Mesenchymal stem cell (in vitro differentiated cells and primary cell): ENCODE measurements at regions not wholly inside any gene's neighbourhood (a gene's known extent, or its start where the extent isn't known, plus 50 kb on each side); places are given as distances from the start of the nearest gene placed in this dataset.

Source experiments
- DNase-seq: peaks from one replicate; pipeline ENCODE4 v3.0.0-alpha.2; 2013
- H2AFZ ChIP-seq: one replicate; pipeline ENCODE4 v1.6.1; 2013; ENCODE audit warnings: low read depth, mild to moderate bottlenecking, control low read depth, inconsistent platforms, low read length, moderate library complexity
- H2AK5ac ChIP-seq: 2 replicates; pipeline ENCODE4 v1.6.1; 2013; ENCODE audit warnings: low read length, moderate library complexity, mild to moderate bottlenecking, inconsistent platforms; ENCODE audit not compliant: severe bottlenecking
- H2BK120ac ChIP-seq: one replicate; pipeline ENCODE4 v1.6.1; 2013; ENCODE audit warnings: low read depth, mild to moderate bottlenecking, inconsistent platforms, low read length, moderate library complexity
- H2BK12ac ChIP-seq, 2 experiments: one replicate each; pipeline ENCODE4 v1.6.1; 2013; ENCODE audit warnings: inconsistent platforms in 2 of 2, low read length in 2 of 2, mild to moderate bottlenecking in 2 of 2, moderate library complexity in 2 of 2, control low read depth in 1 of 2
- H2BK15ac ChIP-seq: one replicate; pipeline ENCODE4 v1.6.1; 2013; ENCODE audit warnings: mild to moderate bottlenecking, low read depth, inconsistent platforms; ENCODE audit not compliant: poor library complexity, severe bottlenecking
- H2BK5ac ChIP-seq: 2 replicates; pipeline ENCODE4 v1.6.1; 2013; ENCODE audit warnings: low read depth, mild to moderate bottlenecking, low read length, control low read depth, inconsistent platforms; ENCODE audit not compliant: poor library complexity, severe bottlenecking
- H3K14ac ChIP-seq, 2 experiments: one replicate each; pipeline ENCODE4 v1.6.1; 2013; ENCODE audit warnings: inconsistent platforms in 2 of 2, low read length in 2 of 2, control low read depth in 1 of 2, mild to moderate bottlenecking in 1 of 2, moderate library complexity in 1 of 2
- H3K18ac ChIP-seq, 2 experiments: one replicate each; pipeline ENCODE4 v1.6.1; 2013; ENCODE audit warnings: inconsistent platforms in 2 of 2, low read length in 2 of 2, control low read depth in 1 of 2, low read depth in 1 of 2, mild to moderate bottlenecking in 1 of 2
- H3K23ac ChIP-seq, 2 experiments: one replicate each; pipeline ENCODE4 v1.6.1; 2013; ENCODE audit warnings: inconsistent platforms in 2 of 2, low read length in 2 of 2, mild to moderate bottlenecking in 2 of 2, moderate library complexity in 2 of 2, control low read depth in 1 of 2
- H3K27ac ChIP-seq: 2 replicates; pipeline ENCODE4 v1.5.1; 2013; ENCODE audit warnings: mild to moderate bottlenecking, moderate library complexity, low read length, control low read depth, inconsistent platforms; ENCODE audit not compliant: poor library complexity, severe bottlenecking
- H3K27me3 ChIP-seq, 2 experiments: 2 replicates each; pipeline versions ENCODE4 v1.6.1 to v1.7.0; 2013; ENCODE audit warnings: low read length in 2 of 2, mild to moderate bottlenecking in 2 of 2, moderate library complexity in 2 of 2, control low read depth in 1 of 2, inconsistent platforms in 1 of 2; ENCODE audit not compliant: control insufficient read depth in 1 of 2, insufficient read depth in 1 of 2
- H3K36me3 ChIP-seq, 2 experiments: 2 replicates each; pipeline versions ENCODE4 v1.6.1 to v1.7.0; 2013; ENCODE audit warnings: low read length in 2 of 2, control low read depth in 1 of 2, inconsistent platforms in 1 of 2, low read depth in 1 of 2, mild to moderate bottlenecking in 1 of 2; ENCODE audit not compliant: insufficient read depth in 2 of 2, control insufficient read depth in 1 of 2
- H3K4ac ChIP-seq, 2 experiments: one replicate each; pipeline ENCODE4 v1.6.1; 2013; ENCODE audit warnings: inconsistent platforms in 2 of 2, low read length in 2 of 2, mild to moderate bottlenecking in 2 of 2, moderate library complexity in 2 of 2, control low read depth in 1 of 2, low read depth in 1 of 2
- H3K4me1 ChIP-seq: 2 replicates; pipeline ENCODE4 v1.6.1; 2013; ENCODE audit warnings: low read depth, low read length, control low read depth; ENCODE audit not compliant: control insufficient read depth, insufficient read depth
- H3K4me2 ChIP-seq: 2 replicates; pipeline ENCODE4 v1.6.1; 2013; ENCODE audit warnings: low read length, mild to moderate bottlenecking, inconsistent platforms; ENCODE audit not compliant: poor library complexity, severe bottlenecking
- H3K4me3 ChIP-seq, 2 experiments: 2 replicates each; pipeline versions ENCODE4 v1.5.1 to v1.7.0; 2013; ENCODE audit warnings: low read length in 2 of 2, mild to moderate bottlenecking in 2 of 2, control low read depth in 1 of 2, low read depth in 1 of 2; ENCODE audit not compliant: insufficient read depth in 1 of 2
- H3K79me1 ChIP-seq: replicated peaks from 2 replicates; pipeline ENCODE4 v1.6.1; 2013; ENCODE audit warnings: mild to moderate bottlenecking, control low read depth, low read length, inconsistent platforms; ENCODE audit not compliant: poor library complexity, severe bottlenecking
- H3K9ac ChIP-seq: 2 replicates; pipeline ENCODE4 v1.7.0; 2013; ENCODE audit warnings: mild to moderate bottlenecking, low read length, moderate library complexity
- H3K9me3 ChIP-seq: 2 replicates; pipeline ENCODE4 v1.7.0; 2013; ENCODE audit warnings: mild to moderate bottlenecking, low read length; ENCODE audit not compliant: control insufficient read depth
- H4K8ac ChIP-seq: one replicate; pipeline ENCODE4 v1.6.1; 2013; ENCODE audit warnings: inconsistent platforms, mild to moderate bottlenecking, low read length, moderate library complexity
- H4K91ac ChIP-seq: one replicate; pipeline ENCODE4 v1.6.1; 2013; ENCODE audit warnings: mild to moderate bottlenecking, low read length, inconsistent platforms
- WGBS: methylation state at CpG from one replicate; pipeline ENCODE4 v1.1.7; 2013; ENCODE audit warnings: mixed read lengths; 5-methylcytosine and 5-hydroxymethylcytosine counted together

- Histone ChIP-seq H3K23ac (no peak overlapping the region), H2BK120ac (no peak overlapping the region), H3K4me2 (no peak overlapping the region), H3K4me1 (no peaks in the 10 kb centered on the region), H3K27ac (no peak overlapping the region), H3K4me3 (no peak overlapping the region), H3K27me3 (no peaks in the 10 kb centered on the region), H2AK5ac (no peak overlapping the region), H3K14ac (no peak overlapping the region), H3K4ac (no peak overlapping the region), H4K8ac (no peak overlapping the region), H3K9ac (no peak overlapping the region), H4K91ac (peak overlapping the region; percentile 12), H3K18ac (peak overlapping the region; percentile 16 to 81), H3K9me3 (no peaks in the 10 kb centered on the region), H2BK5ac (no peak overlapping the region), H2BK12ac (peak overlapping the region in 1 of 2 experiments; percentile 92), H2BK15ac (peak overlapping the region; percentile 82), H3K36me3 (no peaks in the 10 kb centered on the region), H3K79me1 (no peaks in the 10 kb centered on the region), H2AFZ (no peak overlapping the region)
- DNase-seq, result no peak
- 97% methylated on average over 14 of the region's 14 CpGs for WGBS
These were observed 396.8 kb downstream of the AEBP2 start for GRCh38 chr12:19836056-19836455.

GRCh38 chr12:19836456-19836855, 397.2 kb downstream of the AEBP2 start:
- Histone ChIP-seq H3K23ac (no peak overlapping the region), H3K4me3 (no peak overlapping the region), H2BK5ac (no peak overlapping the region), H3K79me1 (no peaks in the 10 kb centered on the region), H2BK120ac (no peak overlapping the region), H3K4me2 (no peak overlapping the region), H4K8ac (no peak overlapping the region), H2BK15ac (peak overlapping the region; percentile 36), H3K14ac (no peak overlapping the region), H2AK5ac (no peak overlapping the region), H3K36me3 (no peaks in the 10 kb centered on the region), H3K4ac (no peak overlapping the region), H2AFZ (no peak overlapping the region), H3K27me3 (no peaks in the 10 kb centered on the region), H3K9ac (no peak overlapping the region), H3K9me3 (no peaks in the 10 kb centered on the region), H2BK12ac (peak overlapping the region in 1 of 2 experiments; percentile 29), H3K27ac (no peak overlapping the region), H3K4me1 (no peaks in the 10 kb centered on the region), H3K18ac (peak overlapping the region in 1 of 2 experiments; percentile 16), H4K91ac (no peak overlapping the region)
- no peak for DNase-seq
- 98% methylated on average over 9 of the region's 9 CpGs for WGBS

GRCh38 chr12:19837543-19837942, 398.3 kb downstream of the AEBP2 start:
- no peak overlapping the region for H3K4me3 ChIP-seq
- H3K4ac ChIP-seq, result peak overlapping the region in 1 of 2 experiments; percentile 38
- H2AK5ac ChIP-seq, result no peak overlapping the region
- no peaks in the 10 kb centered on the region for H3K27me3 ChIP-seq
- H3K36me3 ChIP-seq, result no peaks in the 10 kb centered on the region
- no peaks in the 10 kb centered on the region for H3K4me1 ChIP-seq
- no peak overlapping the region for H2BK12ac ChIP-seq
- no peak overlapping the region for H3K18ac ChIP-seq
- no peak overlapping the region for H2BK15ac ChIP-seq
- H2BK120ac ChIP-seq, result no peak overlapping the region
- H3K79me1 ChIP-seq, result no peaks in the 10 kb centered on the region
- H4K8ac ChIP-seq, result no peak overlapping the region
- H4K91ac ChIP-seq, result no peak overlapping the region
- WGBS, result 75% methylated on average over 2 of the region's 3 CpGs
- no peak overlapping the region for H3K4me2 ChIP-seq
- no peak overlapping the region for H2AFZ ChIP-seq
- no peak overlapping the region for H3K23ac ChIP-seq
- no peaks in the 10 kb centered on the region for H3K9me3 ChIP-seq
- H3K14ac ChIP-seq, result no peak overlapping the region
- H3K27ac ChIP-seq, result no peak overlapping the region
- no peak overlapping the region for H2BK5ac ChIP-seq
- no peak for DNase-seq
- no peak overlapping the region for H3K9ac ChIP-seq

- Histone ChIP-seq H3K14ac (no peak overlapping the region), H3K9ac (peak overlapping the region; percentile 86), H3K36me3 (no peaks in the 10 kb centered on the region), H3K4me2 (no peak overlapping the region), H3K27ac (no peak overlapping the region), H3K9me3 (no peaks in the 10 kb centered on the region), H2BK12ac (no peak overlapping the region), H3K23ac (no peak overlapping the region), H2AFZ (no peak overlapping the region), H3K18ac (no peak overlapping the region), H3K4ac (no peak overlapping the region), H4K91ac (no peak overlapping the region), H2BK120ac (no peak overlapping the region), H3K4me3 (peak overlapping the region in 1 of 2 experiments; percentile 73), H4K8ac (no peak overlapping the region), H2AK5ac (no peak overlapping the region), H2BK5ac (no peak overlapping the region), H3K79me1 (no peaks in the 10 kb centered on the region), H3K27me3 (no peaks in the 10 kb centered on the region), H3K4me1 (no peaks in the 10 kb centered on the region), H2BK15ac (no peak overlapping the region)
- DNase-seq, result peak; percentile 36
These were observed 402.2 kb downstream of the AEBP2 start for GRCh38 chr12:19841451-19841850.
